ENCODE measurements at regions not wholly inside any gene's neighbourhood (a gene's known extent, or its start where the extent isn't known, plus 50 kb on each side); places are given as distances from the start of the nearest gene placed in this dataset.
"Not testable (repeated sequence)": the region's sequence is repeated elsewhere in the genome, so short reads cannot be mapped to it uniquely, and the experiment has no call there.

GRCh38 chr3:137693791-137694190, 70.3 kb upstream of the SOX14 start:
- DNase-seq (ENCODE audit: low read depth) = no peak
- no peak overlapping the region for H3K4me3 ChIP-seq (ENCODE audit: low read depth, low read length)
- TF ChIP-seq, protein P1, sequence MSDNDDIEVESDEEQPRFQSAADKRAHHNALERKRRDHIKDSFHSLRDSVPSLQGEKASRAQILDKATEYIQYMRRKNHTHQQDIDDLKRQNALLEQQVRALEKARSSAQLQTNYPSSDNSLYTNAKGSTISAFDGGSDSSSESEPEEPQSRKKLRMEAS (IDR thresholded peaks at IDR 0.05; ENCODE audit: low read depth, low read length) = no peak
- TF ChIP-seq POLR2A (IDR thresholded peaks at IDR 0.05; ENCODE audit: extremely low read depth, insufficient read length) (no peak), CTCF (IDR thresholded peaks at IDR 0.05; ENCODE audit: low read depth, low read length) (no peak), MYC (IDR thresholded peaks at IDR 0.05; ENCODE audit: low read depth, low read length) (no peak)

GRCh38 chr3:137694836-137695235, 69.3 kb upstream of the SOX14 start:
- no peak overlapping the region for H3K4me3 ChIP-seq (ENCODE audit: low read depth, low read length)
- no peak for DNase-seq (ENCODE audit: low read depth)
- TF ChIP-seq MYC (IDR thresholded peaks at IDR 0.05; ENCODE audit: low read depth, low read length) (no peak), POLR2A (IDR thresholded peaks at IDR 0.05; ENCODE audit: extremely low read depth, insufficient read length) (no peak), CTCF (IDR thresholded peaks at IDR 0.05; ENCODE audit: low read depth, low read length) (no peak)
- TF ChIP-seq, protein P1 (IDR thresholded peaks at IDR 0.05; ENCODE audit: low read depth, low read length) = no peak

GRCh38 chr3:137695351-137695750, 68.8 kb upstream of the SOX14 start:
- no peak overlapping the region for H3K4me3 ChIP-seq (ENCODE audit: low read depth, low read length)
- TF ChIP-seq, protein P1 (IDR thresholded peaks at IDR 0.05; ENCODE audit: low read depth, low read length) = no peak
- TF ChIP-seq MYC (IDR thresholded peaks at IDR 0.05; ENCODE audit: low read depth, low read length) (no peak), CTCF (IDR thresholded peaks at IDR 0.05; ENCODE audit: low read depth, low read length) (no peak), POLR2A (IDR thresholded peaks at IDR 0.05; ENCODE audit: extremely low read depth, insufficient read length) (no peak)
- no peak for DNase-seq (ENCODE audit: low read depth)

DNA sequence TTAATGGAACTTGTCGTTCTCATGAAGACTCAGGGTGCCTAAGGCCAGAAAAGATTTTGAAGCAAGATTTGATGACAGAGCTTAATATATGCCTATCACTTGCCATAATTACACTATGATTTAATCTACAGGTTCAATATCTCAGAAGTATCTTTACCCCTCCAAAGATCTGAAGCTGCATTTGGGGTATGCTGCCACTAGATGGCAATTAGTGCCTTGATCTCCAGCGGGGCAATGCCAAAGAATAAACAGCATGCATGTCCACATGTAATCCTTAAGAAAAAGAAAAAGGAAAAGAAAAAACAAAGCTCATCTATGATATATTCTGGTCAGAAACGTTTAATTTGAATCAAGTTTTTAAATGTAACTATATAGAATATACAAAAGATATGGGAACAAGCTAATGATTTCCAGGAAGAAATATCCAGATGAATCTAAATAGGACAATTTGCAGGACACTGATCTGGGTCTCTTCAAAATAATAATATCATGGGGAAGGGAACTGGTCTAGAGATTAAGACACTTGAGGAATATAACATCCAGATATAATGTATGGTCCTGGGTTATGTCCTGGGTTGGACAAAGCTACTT, 55.0 kb upstream of the SOX14 start:
- TF ChIP-seq CTCF (IDR thresholded peaks at IDR 0.05; ENCODE audit: low read depth, low read length) (peak; percentile 79), MYC (IDR thresholded peaks at IDR 0.05; ENCODE audit: low read depth, low read length) (no peak), POLR2A (IDR thresholded peaks at IDR 0.05; ENCODE audit: extremely low read depth, insufficient read length) (no peak)
- TF ChIP-seq, protein P1 (IDR thresholded peaks at IDR 0.05; ENCODE audit: low read depth, low read length) = 0 out of 2 replicates have a peak, but pooled peaks have one; percentile 18
- peak; percentile 31 for DNase-seq (ENCODE audit: low read depth)
- H3K4me3 ChIP-seq (ENCODE audit: low read depth, low read length) = no peak overlapping the region

DNA sequence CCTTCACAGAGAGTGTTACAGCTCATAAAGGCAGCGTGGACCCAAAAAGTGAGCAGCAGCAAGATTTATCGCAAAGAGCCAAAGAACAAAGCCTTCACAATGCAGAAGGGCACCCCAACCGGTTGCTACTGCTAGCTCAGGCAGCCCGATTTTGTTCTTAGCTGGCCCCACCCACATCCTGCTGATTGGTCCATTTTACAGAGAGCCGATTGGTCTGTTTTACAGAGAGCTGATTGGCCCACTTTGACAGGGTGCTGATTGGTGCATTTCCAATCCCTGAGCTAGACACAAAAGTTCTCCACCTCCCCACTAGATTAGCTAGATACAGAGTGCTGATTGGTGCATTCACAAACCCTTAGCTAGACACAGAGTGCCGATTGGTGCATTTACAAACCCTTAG, 50.1 kb upstream of the SOX14 start:
- not testable (repeated sequence) for DNase-seq (ENCODE audit: low read depth); H3K4me3 ChIP-seq (ENCODE audit: low read depth, low read length)
